Keratinocyte (primary cell): ENCODE measurements at regions not wholly inside any gene's neighbourhood (a gene's known extent, or its start where the extent isn't known, plus 50 kb on each side); places are given as distances from the start of the nearest gene placed in this dataset.
A peak's percentile ranks its signal among the peaks of the same experiment; 100 is the strongest.

ENCODE experiments used
- CTCF ChIP-seq, 3 experiments: IDR thresholded peaks in 1 of 3; conservative IDR thresholded peaks in 1 of 3; optimal IDR thresholded peaks in 1 of 3; 2 replicates in 2 of 3; 3 replicates in 1 of 3; pipeline versions ENCODE3 to v1.5.1; 2011; ENCODE audit warnings: low read length in 3 of 3, mild to moderate bottlenecking in 3 of 3, moderate library complexity in 2 of 3, control low read depth in 1 of 3, inconsistent platforms in 1 of 3; ENCODE audit not compliant: insufficient read depth in 2 of 3; ENCODE audit errors: extremely low read depth in 1 of 3
- EZH2 ChIP-seq: IDR thresholded peaks from one replicate; pipeline ENCODE4 v1.6.1; 2012; ENCODE audit warnings: inconsistent platforms, mild to moderate bottlenecking, low read length, moderate library complexity

GRCh38 chr11:81237139-81237538, 1496.5 kb downstream of the FAM181B start:
- peak in 2 of 3 experiments; percentile 25 to 31 for TF ChIP-seq CTCF (optimal IDR thresholded peaks at IDR 0.05 in 1 of 3, IDR thresholded peaks at IDR 0.05 in 1 of 3, conservative IDR thresholded peaks at IDR 0.05 in 1 of 3; ENCODE audit: extremely low read depth in 1 of 3, insufficient read depth in 2 of 3, low read length in 3 of 3)
- no peak for TF ChIP-seq EZH2
